ENCODE measurements at regions not wholly inside any gene's neighbourhood (a gene's known extent, or its start where the extent isn't known, plus 50 kb on each side); places are given as distances from the start of the nearest gene placed in this dataset.

GRCh38 chr7:18407385-18407784 is 88.2 kb upstream of the HDAC9 start:
- Histone ChIP-seq H3K4me1 (ENCODE audit: control insufficient read depth, insufficient read depth, low read length) (peaks cover 2% of the 10 kb centered on the region), H2AK5ac (ENCODE audit: low read depth, low read length) (0 out of 2 replicates have a peak overlapping the region, but pooled peaks have one; percentile 49), H3K9me1 (ENCODE audit: insufficient read depth, low read length) (0 out of 2 replicates have a peak, but pooled peaks cover 1% of the 10 kb centered on the region), H4K20me1 (ENCODE audit: insufficient read depth, low read length) (no peaks in the 10 kb centered on the region), H4K8ac (ENCODE audit: low read depth in 2 of 2, low read length in 2 of 2) (no peak overlapping the region), H3K27me3 (ENCODE audit: control insufficient read depth, insufficient read depth, low read length) (no peaks in the 10 kb centered on the region), H2BK20ac (ENCODE audit: low read depth, low read length) (peak overlapping the region; percentile 69; the same call in 1 of the 2 replicates), H3K14ac (replicated peaks; ENCODE audit: low read depth, low read length) (no peak overlapping the region), H3K9ac (ENCODE audit: low read depth, low read length) (no peak overlapping the region), H4K91ac (ENCODE audit: insufficient read depth, low read depth, low read length) (no peak overlapping the region), H3K36me3 (ENCODE audit: control insufficient read depth, insufficient read depth, low read length) (no peaks in the 10 kb centered on the region), H2AFZ (replicated peaks; ENCODE audit: low read length, poor library complexity) (no peak overlapping the region), H3K79me1 (ENCODE audit: low read depth in 1 of 2, low read length in 2 of 2) (no peaks in the 10 kb centered on the region), H2BK15ac (ENCODE audit: low read depth, low read length) (no peak overlapping the region), H3K4ac (ENCODE audit: low read depth, low read length) (no peak overlapping the region), H3K4me2 (ENCODE audit: low read depth, low read length) (no peak overlapping the region), H2BK5ac (ENCODE audit: low read depth, low read length, poor library complexity, severe bottlenecking) (no peak overlapping the region), H4K5ac (ENCODE audit: low read depth, low read length) (no peak overlapping the region), H2BK120ac (ENCODE audit: low read depth, low read length) (peak overlapping the region; percentile 42; the same call in 1 of the 2 replicates), H3K18ac (ENCODE audit: low read depth, low read length) (peak overlapping the region; percentile 35; the same call in 1 of the 2 replicates), H3K4me3 (ENCODE audit: insufficient read depth, low read depth, low read length) (no peak overlapping the region), H3K23ac (ENCODE audit: low read depth, low read length) (no peak overlapping the region), H3K9me3 (ENCODE audit: control insufficient read depth, insufficient read depth, low read length) (no peaks in the 10 kb centered on the region), H3K27ac (ENCODE audit: insufficient read depth, low read length) (no peak overlapping the region), H2AK9ac (replicated peaks; ENCODE audit: low read depth, low read length, poor library complexity) (no peak overlapping the region), H3K56ac (ENCODE audit: extremely low read depth, insufficient read depth, low read length) (no peak overlapping the region)
- DNase-seq (no peak), ATAC-seq (ENCODE audit: low read depth) (no peak)
- intact Hi-C loops (cut with micrococcal nuclease): loop anchor here (10.0 kb wide), 1 partner anchor 1033 kb away; no protein-coding TSS in a partner anchor
- dilution Hi-C loops (cut with HindIII; ENCODE audit: low sequenced_read_pairs, unreplicated experiment): no loop called here
- ChIA-PET CTCF (no interaction called here), POLR2A (ENCODE audit: unreplicated experiment) (no interaction called here)
- in situ Hi-C loops (cut with MboI; ENCODE audit: low sequenced_read_pairs): no loop called here
- WGBS, 2 experiments (ENCODE audit: extremely low coverage in 2 of 2, insufficient read length in 1 of 2): no CpG with 5 or more reads among the region's 4 CpGs
- TF ChIP-seq CEBPB (IDR thresholded peaks at IDR 0.05; ENCODE audit: low read depth, low read length) (no peak), ELK1 (IDR thresholded peaks at IDR 0.05; ENCODE audit: borderline replicate concordance, low read depth, low read length) (no peak), POLR2A (IDR thresholded peaks at IDR 0.05; ENCODE audit: low read depth, low read length) (no peak), MXI1 (IDR thresholded peaks at IDR 0.05; ENCODE audit: borderline replicate concordance, low read depth, low read length) (no peak), RFX5 (IDR thresholded peaks at IDR 0.05; ENCODE audit: low read depth, low read length) (no peak), MAZ (IDR thresholded peaks at IDR 0.05; ENCODE audit: borderline replicate concordance, low read depth, low read length) (no peak), CHD1 (IDR thresholded peaks at IDR 0.05; ENCODE audit: low read depth, low read length) (no peak), RCOR1 (IDR thresholded peaks at IDR 0.05; ENCODE audit: insufficient replicate concordance, low read length) (no peak), BHLHE40 (IDR thresholded peaks at IDR 0.05; ENCODE audit: low read depth, low read length) (no peak), SMC3 (IDR thresholded peaks at IDR 0.05; ENCODE audit: low read depth, low read length) (no peak), MAFK (IDR thresholded peaks at IDR 0.05; ENCODE audit: low read depth, low read length) (no peak), RAD21 (IDR thresholded peaks at IDR 0.05; ENCODE audit: low read length) (no peak), FOS (IDR thresholded peaks at IDR 0.05; ENCODE audit: low read depth, low read length) (no peak), NFE2L2 (IDR thresholded peaks at IDR 0.05; ENCODE audit: low read depth, low read length) (no peak)
- TF ChIP-seq, protein P1, sequence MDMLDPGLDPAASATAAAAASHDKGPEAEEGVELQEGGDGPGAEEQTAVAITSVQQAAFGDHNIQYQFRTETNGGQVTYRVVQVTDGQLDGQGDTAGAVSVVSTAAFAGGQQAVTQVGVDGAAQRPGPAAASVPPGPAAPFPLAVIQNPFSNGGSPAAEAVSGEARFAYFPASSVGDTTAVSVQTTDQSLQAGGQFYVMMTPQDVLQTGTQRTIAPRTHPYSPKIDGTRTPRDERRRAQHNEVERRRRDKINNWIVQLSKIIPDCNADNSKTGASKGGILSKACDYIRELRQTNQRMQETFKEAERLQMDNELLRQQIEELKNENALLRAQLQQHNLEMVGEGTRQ (IDR thresholded peaks at IDR 0.05; ENCODE audit: low read depth, low read length): no peak
- TF ChIP-seq, protein P2, sequence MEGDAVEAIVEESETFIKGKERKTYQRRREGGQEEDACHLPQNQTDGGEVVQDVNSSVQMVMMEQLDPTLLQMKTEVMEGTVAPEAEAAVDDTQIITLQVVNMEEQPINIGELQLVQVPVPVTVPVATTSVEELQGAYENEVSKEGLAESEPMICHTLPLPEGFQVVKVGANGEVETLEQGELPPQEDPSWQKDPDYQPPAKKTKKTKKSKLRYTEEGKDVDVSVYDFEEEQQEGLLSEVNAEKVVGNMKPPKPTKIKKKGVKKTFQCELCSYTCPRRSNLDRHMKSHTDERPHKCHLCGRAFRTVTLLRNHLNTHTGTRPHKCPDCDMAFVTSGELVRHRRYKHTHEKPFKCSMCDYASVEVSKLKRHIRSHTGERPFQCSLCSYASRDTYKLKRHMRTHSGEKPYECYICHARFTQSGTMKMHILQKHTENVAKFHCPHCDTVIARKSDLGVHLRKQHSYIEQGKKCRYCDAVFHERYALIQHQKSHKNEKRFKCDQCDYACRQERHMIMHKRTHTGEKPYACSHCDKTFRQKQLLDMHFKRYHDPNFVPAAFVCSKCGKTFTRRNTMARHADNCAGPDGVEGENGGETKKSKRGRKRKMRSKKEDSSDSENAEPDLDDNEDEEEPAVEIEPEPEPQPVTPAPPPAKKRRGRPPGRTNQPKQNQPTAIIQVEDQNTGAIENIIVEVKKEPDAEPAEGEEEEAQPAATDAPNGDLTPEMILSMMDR (conservative IDR thresholded peaks at IDR 0.05; ENCODE audit: low read depth, low read length): no peak
- no TSS peak for BruUV-seq (replicated peaks)

Data from IMR-90 (cell line).